ENCODE measurements at regions not wholly inside any gene's neighbourhood (a gene's known extent, or its start where the extent isn't known, plus 50 kb on each side); places are given as distances from the start of the nearest gene placed in this dataset.

- DNase-seq = no peak
Measured at GRCh38 chr12:47303995-47304560, 224.3 kb upstream of the AMIGO2 start.

GRCh38 chr12:47303207-47303606 lies 223.4 kb upstream of the AMIGO2 start:
- DNase-seq = no peak

GRCh38 chr12:47302111-47302671 lies 222.4 kb upstream of the AMIGO2 start:
- peak; percentile 49 for DNase-seq

GRCh38 chr12:47299586-47299985 lies 219.8 kb upstream of the AMIGO2 start:
- no peak for DNase-seq

GRCh38 chr12:47297993-47298392 lies 218.2 kb upstream of the AMIGO2 start:
- DNase-seq = no peak

GRCh38 chr12:47296828-47297227 lies 217.1 kb upstream of the AMIGO2 start:
- DNase-seq = no peak

- DNase-seq = no peak
Measured at GRCh38 chr12:47293406-47293805, 213.6 kb upstream of the AMIGO2 start.

GRCh38 chr12:47286676-47287075 lies 206.9 kb upstream of the AMIGO2 start:
- peak; percentile 45 for DNase-seq
